HCT116 (cell line): ENCODE measurements at regions not wholly inside any gene's neighbourhood (a gene's known extent, or its start where the extent isn't known, plus 50 kb on each side); places are given as distances from the start of the nearest gene placed in this dataset.

ENCODE experiments used
- ATAC-seq: fragments of 200-7000 bp; cut with Tn5 transposase; 2 replicates; pipeline ENCODE4 v1.9.1; 2020; ENCODE audit warnings: mild to moderate bottlenecking, moderate library complexity
- BruUV-seq: library from RNA; stranded (reverse); fragments of 400-500 nt; replicated peaks from 2 replicates; lab custom pipeline; 2021; lab: Mats Ljungman, UMichigan
- CTCF ChIA-PET: fragments of 300-600 bp; sonication (Branson Sonifier 250); formaldehyde crosslinking; loops from one replicate; lab custom pipeline; 2021; ENCODE audit warnings: antibody characterized with exemption; lab: Charles Lee
- POLR2A ChIA-PET: fragments of 300-600, 350-600 bp; sonication (Branson Sonifier 250); formaldehyde crosslinking; loops from one replicate; lab custom pipeline; 2021; ENCODE audit warnings: antibody characterized with exemption; lab: Charles Lee
- RAD21 ChIA-PET, 2 experiments: fragments of 300-600 bp; sonication (Branson Sonifier 250); formaldehyde crosslinking; loops; one replicate each; lab custom pipeline; 2023; ENCODE audit warnings: low total read pairs in 2 of 2; ENCODE audit not compliant: uncharacterized antibody in 2 of 2, unreplicated experiment in 2 of 2, low non-redundant PET in 1 of 2; lab: Charles Lee
- DNase-seq: peaks from one replicate; pipeline ENCODE4 v3.0.0-alpha.2; 2010; ENCODE audit warnings: low read depth, low spot score
- H2AFZ ChIP-seq: fragments of 200-600 bp; shearing (Covaris generic), sonication (generic); 2 replicates; pipeline ENCODE4 v1.6.1; 2017; ENCODE audit warnings: low read depth, mixed run types, mixed read lengths, antibody characterized with exemption, low read length; ENCODE audit not compliant: poor library complexity, severe bottlenecking
- H3K27ac ChIP-seq: 2 replicates; pipeline ENCODE4 v1.5.1; 2012; ENCODE audit warnings: low read depth, low read length
- H3K27me3 ChIP-seq: fragments of 200-600 bp; sonication (generic); 2 replicates; pipeline ENCODE4 v1.6.1; 2016; ENCODE audit warnings: mixed run types, low read length, mixed read lengths; ENCODE audit not compliant: insufficient read depth
- H3K36me3 ChIP-seq, 2 experiments: fragments of 200-500 bp in 1 of 2; fragments of 200-600 bp in 1 of 2; sonication (Bioruptor generic) in 1 of 2; sonication (generic) in 1 of 2; 2 replicates each; pipeline versions ENCODE4 v1.5.1 to v1.6.1; 2014 to 2016; ENCODE audit warnings: low read length in 2 of 2, inconsistent platforms in 1 of 2, mixed read lengths in 1 of 2, mixed run types in 1 of 2; ENCODE audit not compliant: insufficient read depth in 2 of 2, control insufficient read depth in 1 of 2
- H3K4me1 ChIP-seq, 2 experiments: fragments of 200-600 bp in 1 of 2; sonication (generic) in 1 of 2; 2 replicates each; pipeline versions ENCODE4 v1.5.1 to v1.6.1; 2012 to 2017; ENCODE audit warnings: low read length in 2 of 2, inconsistent platforms in 1 of 2, mild to moderate bottlenecking in 1 of 2, mixed read lengths in 1 of 2, mixed run types in 1 of 2, moderate library complexity in 1 of 2; ENCODE audit not compliant: insufficient read depth in 2 of 2, control insufficient read depth in 1 of 2
- H3K4me2 ChIP-seq: fragments of 200-600 bp; sonication (generic); 2 replicates; pipeline ENCODE4 v1.6.1; 2017; ENCODE audit warnings: mixed run types, low read length, mixed read lengths
- H3K4me3 ChIP-seq, 2 experiments: fragments of 200-600 bp in 1 of 2; sonication (generic) in 1 of 2; replicated peaks in 1 of 2; 2 replicates each; pipeline ENCODE4 v1.5.1; 2011 to 2016; ENCODE audit warnings: low read length in 2 of 2, control low read depth in 1 of 2, low read depth in 1 of 2, mild to moderate bottlenecking in 1 of 2, mixed read lengths in 1 of 2, mixed run types in 1 of 2
- H3K79me2 ChIP-seq: fragments of 200-600 bp; sonication (generic); 2 replicates; pipeline ENCODE4 v1.6.1; 2017; ENCODE audit warnings: mild to moderate bottlenecking, mixed run types, low read length, moderate library complexity, mixed read lengths; ENCODE audit not compliant: insufficient read depth
- H3K9ac ChIP-seq: fragments of 200-600 bp; sonication (generic); 2 replicates; pipeline ENCODE4 v1.6.1; 2016; ENCODE audit warnings: low read length, mixed read lengths
- H3K9me2 ChIP-seq: fragments of 200-600 bp; sonication (generic), shearing (Covaris generic); 2 replicates; pipeline ENCODE4 v1.6.1; 2017; ENCODE audit warnings: mixed run types, mild to moderate bottlenecking, moderate library complexity; ENCODE audit not compliant: insufficient read depth
- H3K9me3 ChIP-seq, 2 experiments: fragments of 200-500 bp in 1 of 2; fragments of 200-600 bp in 1 of 2; sonication (Bioruptor generic) in 1 of 2; sonication (generic) in 1 of 2; 2 replicates each; pipeline ENCODE4 v1.6.1; 2014 to 2017; ENCODE audit warnings: low read length in 2 of 2, mixed read lengths in 2 of 2, inconsistent platforms in 1 of 2, low read depth in 1 of 2, mild to moderate bottlenecking in 1 of 2, mixed run types in 1 of 2, moderate library complexity in 1 of 2; ENCODE audit not compliant: control insufficient read depth in 1 of 2, insufficient read depth in 1 of 2
- H4K20me1 ChIP-seq: fragments of 200-600 bp; sonication (generic), shearing (Covaris generic); 2 replicates; pipeline ENCODE4 v1.6.1; 2017; ENCODE audit warnings: mixed run types, mild to moderate bottlenecking, moderate library complexity; ENCODE audit not compliant: insufficient read depth
- CBX3 ChIP-seq: IDR thresholded peaks from 2 replicates; pipeline ENCODE4 v1.6.1; 2012; ENCODE audit warnings: low read depth
- CEBPB ChIP-seq: IDR thresholded peaks from 2 replicates; pipeline ENCODE4 v1.6.1; 2012; ENCODE audit warnings: low read depth
- EGR1 ChIP-seq: IDR thresholded peaks from 2 replicates; pipeline ENCODE4 v1.6.1; 2012; ENCODE audit warnings: low read depth
- EZH2phosphoT487 ChIP-seq: fragments of 200-600 bp; IDR thresholded peaks from 2 replicates; pipeline ENCODE4 v1.6.1; 2018; ENCODE audit warnings: antibody characterized with exemption, borderline replicate concordance
- FOSL1 ChIP-seq: IDR thresholded peaks from 2 replicates; pipeline ENCODE4 v1.6.1; 2012; ENCODE audit warnings: low read depth
- POLR2AphosphoS5 ChIP-seq: IDR thresholded peaks from 2 replicates; pipeline ENCODE4 v1.6.1; 2011; ENCODE audit warnings: mild to moderate bottlenecking, low read depth, low read length, moderate library complexity
- RAD21 ChIP-seq: IDR thresholded peaks from 2 replicates; pipeline ENCODE4 v1.6.1; 2012; ENCODE audit warnings: low read depth, mild to moderate bottlenecking
- YY1 ChIP-seq: IDR thresholded peaks from 2 replicates; pipeline ENCODE4 v1.6.1; 2011; ENCODE audit warnings: low read length, low read depth, moderate library complexity, mild to moderate bottlenecking; ENCODE audit not compliant: insufficient replicate concordance; ENCODE audit errors: extremely low read depth
- intact Hi-C: fragments of 100-400 bp; cut with micrococcal nuclease; formaldehyde crosslinking; loops from 2 replicates; pipeline ENCODE4 v1.10.0; 2022
- TF ChIP-seq, protein P1 (sequence below): IDR thresholded peaks from 2 replicates; pipeline ENCODE4 v1.6.1; 2012
- TF ChIP-seq, protein P2 (sequence below): IDR thresholded peaks from 2 replicates; pipeline ENCODE4 v1.6.1; 2012

DNA sequence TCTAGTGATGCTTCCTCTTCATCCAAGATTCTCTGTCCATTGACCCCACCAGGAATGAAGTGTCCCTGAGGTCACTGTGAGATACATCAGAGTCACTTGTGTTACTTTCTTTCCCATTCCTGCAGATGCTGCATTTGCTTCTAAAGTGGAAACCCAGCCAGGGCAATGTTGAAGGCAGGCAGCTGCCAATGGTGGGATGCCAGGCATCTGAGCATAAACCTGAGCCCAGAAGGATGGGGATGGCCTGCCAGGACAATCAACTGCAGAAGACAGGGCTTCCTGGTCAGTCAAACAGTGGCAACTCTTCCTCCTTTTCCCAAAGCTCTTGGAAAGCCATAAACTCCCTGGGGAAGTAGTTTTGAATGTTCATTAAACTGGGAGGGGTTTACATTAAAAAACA lies 178.0 kb upstream of the TMEM132C start:
- no peak overlapping the region for H3K4me2 ChIP-seq
- RAD21 ChIA-PET, result no interaction called here
- peaks cover 0 to 6% of the 10 kb centered on the region in 2 experiments; a peak in 2 of 4 replicates for H3K9me3 ChIP-seq
- H3K9me2 ChIP-seq, result no peaks in the 10 kb centered on the region
- no peak for ATAC-seq
- no peak for TF ChIP-seq RAD21
- TF ChIP-seq, protein P1, sequence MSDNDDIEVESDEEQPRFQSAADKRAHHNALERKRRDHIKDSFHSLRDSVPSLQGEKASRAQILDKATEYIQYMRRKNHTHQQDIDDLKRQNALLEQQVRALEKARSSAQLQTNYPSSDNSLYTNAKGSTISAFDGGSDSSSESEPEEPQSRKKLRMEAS, result no peak
- TF ChIP-seq, all 23 proteins: peak for 0
- Histone ChIP-seq H3K27ac (no peak overlapping the region), H2AFZ (no peak overlapping the region), H3K27me3 (no peaks in the 10 kb centered on the region), H3K79me2 (no peaks in the 10 kb centered on the region), H3K4me3 (no peak overlapping the region), H4K20me1 (no peaks in the 10 kb centered on the region), H3K9ac (no peak overlapping the region), H3K4me1 (no peaks in the 10 kb centered on the region), H3K36me3 (no peaks in the 10 kb centered on the region)
- BruUV-seq, result no TSS peak
- CTCF ChIA-PET, result no interaction called here
- POLR2A ChIA-PET, result no interaction called here
- intact Hi-C loops, result no loop called here
- no peak for DNase-seq

DNA sequence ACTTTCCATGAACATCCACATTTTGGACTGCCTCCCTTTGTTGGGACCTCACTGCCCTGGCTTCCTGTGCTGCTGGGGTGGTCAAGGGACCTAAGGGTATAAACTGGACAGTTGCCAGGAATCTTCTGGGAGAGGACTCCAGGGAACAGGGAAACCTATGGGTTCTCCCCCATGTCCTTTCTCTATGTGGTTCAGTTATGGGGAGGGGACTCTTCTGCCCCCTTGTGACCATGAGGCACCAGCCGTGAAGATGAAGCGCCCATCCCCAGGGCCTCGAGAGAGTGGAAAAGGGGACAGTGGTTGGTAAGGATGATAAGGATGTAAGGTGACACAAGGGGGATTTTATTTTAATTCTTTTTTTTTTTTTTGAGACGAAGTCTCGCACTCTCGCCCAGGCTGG lies 177.0 kb upstream of the TMEM132C start:
- no TSS peak for BruUV-seq
- ChIA-PET POLR2A (no interaction called here), RAD21 (no interaction called here)

More for the DNA sequence above, 177.0 kb upstream of the TMEM132C start:
- no peaks in the 10 kb centered on the region for H3K36me3 ChIP-seq
- H3K79me2 ChIP-seq, result no peaks in the 10 kb centered on the region
- no peak overlapping the region for H3K4me3 ChIP-seq
- no peak overlapping the region for H3K27ac ChIP-seq
- H2AFZ ChIP-seq, result no peak overlapping the region
- H3K4me1 ChIP-seq, result no peaks in the 10 kb centered on the region
- H3K27me3 ChIP-seq, result no peaks in the 10 kb centered on the region
- no peak overlapping the region for H3K9ac ChIP-seq
- DNase-seq (no peak), ATAC-seq (no peak)
- CTCF ChIA-PET, result no interaction called here
- H3K9me2 ChIP-seq, result no peaks in the 10 kb centered on the region
- H3K9me3 ChIP-seq, result peaks cover 0 to 6% of the 10 kb centered on the region in 2 experiments; a peak in 2 of 4 replicates
- H4K20me1 ChIP-seq, result no peaks in the 10 kb centered on the region
- no peak overlapping the region for H3K4me2 ChIP-seq
- TF ChIP-seq YY1 (no peak), FOSL1 (no peak), CBX3 (no peak), EZH2phosphoT487 (no peak), POLR2AphosphoS5 (no peak), CEBPB (no peak), EGR1 (no peak)
- TF ChIP-seq, protein P2, sequence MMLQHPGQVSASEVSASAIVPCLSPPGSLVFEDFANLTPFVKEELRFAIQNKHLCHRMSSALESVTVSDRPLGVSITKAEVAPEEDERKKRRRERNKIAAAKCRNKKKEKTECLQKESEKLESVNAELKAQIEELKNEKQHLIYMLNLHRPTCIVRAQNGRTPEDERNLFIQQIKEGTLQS, result no peak
- intact Hi-C loops, result no loop called here
